H1 (cell line): ENCODE measurements at regions not wholly inside any gene's neighbourhood (a gene's known extent, or its start where the extent isn't known, plus 50 kb on each side); places are given as distances from the start of the nearest gene placed in this dataset.

Experiments
- BCL11A ChIP-seq, 2 experiments: IDR thresholded peaks; one replicate each; pipeline ENCODE4 v1.6.1; 2011; ENCODE audit warnings: low read depth in 2 of 2, low read length in 2 of 2, mild to moderate bottlenecking in 2 of 2
- NANOG ChIP-seq: IDR thresholded peaks from 2 replicates; pipeline ENCODE4 v1.6.1; 2011; ENCODE audit warnings: low read length, low read depth, mild to moderate bottlenecking, inconsistent platforms; ENCODE audit not compliant: insufficient read depth, poor library complexity, severe bottlenecking
- POLR2AphosphoS5 ChIP-seq: IDR thresholded peaks from 2 replicates; pipeline ENCODE4 v1.6.1; 2011; ENCODE audit warnings: low read depth, low read length
- SIN3A ChIP-seq, 2 experiments: IDR thresholded peaks in 1 of 2; conservative IDR thresholded peaks in 1 of 2; 2 replicates each; pipeline ENCODE4 v1.6.1; 2011 to 2012; ENCODE audit warnings: low read length in 2 of 2, improper control_type of control experiment in 1 of 2, low read depth in 1 of 2, mild to moderate bottlenecking in 1 of 2
- YY1 ChIP-seq: IDR thresholded peaks from 2 replicates; pipeline ENCODE4 v1.6.1; 2011; ENCODE audit warnings: low read depth, mild to moderate bottlenecking, low read length

DNA sequence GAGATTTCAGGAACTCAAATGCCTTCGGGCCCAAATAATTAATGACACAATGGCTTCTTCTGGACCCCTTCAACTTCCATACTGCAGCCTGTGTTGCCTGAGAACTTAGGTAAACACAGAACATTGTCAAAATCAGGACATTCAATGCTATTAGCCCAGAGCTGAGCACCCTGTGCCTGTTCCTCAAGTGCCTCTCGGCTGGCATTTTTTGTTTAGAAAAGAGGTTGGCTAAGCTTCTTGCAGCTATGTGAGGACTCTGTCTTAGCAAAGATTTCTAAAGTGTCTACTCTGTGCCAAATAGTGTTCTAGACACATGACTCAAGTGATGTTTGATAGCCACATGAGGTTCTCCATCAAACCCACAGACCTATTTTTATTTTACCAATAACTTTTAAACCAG lies 289.3 kb upstream of the ARID1B start (continued):
- TF ChIP-seq BCL11A (IDR thresholded peaks at IDR 0.05; ENCODE audit: low read depth in 2 of 2, low read length in 2 of 2), result no peak
- TF ChIP-seq NANOG, result no peak
- no peak for TF ChIP-seq SIN3A (conservative IDR thresholded peaks at IDR 0.05 in 1 of 2, IDR thresholded peaks at IDR 0.05 in 1 of 2; ENCODE audit: low read depth in 1 of 2, low read length in 2 of 2)
- TF ChIP-seq POLR2AphosphoS5, result no peak
- TF ChIP-seq YY1, result no peak
